HG02981 (cell line): ENCODE measurements at regions not wholly inside any gene's neighbourhood (a gene's known extent, or its start where the extent isn't known, plus 50 kb on each side); places are given as distances from the start of the nearest gene placed in this dataset.
"Not testable (repeated sequence)": the region's sequence is repeated elsewhere in the genome, so short reads cannot be mapped to it uniquely, and the experiment has no call there.

Source experiments
- ATAC-seq: cut with Tn5 transposase; IDR thresholded peaks from one replicate; pipeline ENCODE4 v1.9.1; 2021; ENCODE audit warnings: mild to moderate bottlenecking, moderate library complexity; ENCODE audit not compliant: unreplicated experiment

GRCh38 chr2:166831930-166832329 lies 56.4 kb upstream of the XIRP2 start:
- no peak for ATAC-seq

GRCh38 chr2:166825914-166826313 lies 62.4 kb upstream of the XIRP2 start:
- no peak for ATAC-seq

GRCh38 chr2:166814335-166814734 lies 73.9 kb upstream of the XIRP2 start:
- no peak for ATAC-seq

GRCh38 chr2:166812166-166812891 lies 76.0 kb upstream of the XIRP2 start:
- no peak for ATAC-seq

- no peak for ATAC-seq
Observed at GRCh38 chr2:166805753-166806152, 82.5 kb upstream of the XIRP2 start.

GRCh38 chr2:166803373-166804000 lies 84.8 kb upstream of the XIRP2 start:
- ATAC-seq, result no peak

- no peak for ATAC-seq
Observed at GRCh38 chr2:166802475-166802874, 85.8 kb upstream of the XIRP2 start.

GRCh38 chr2:166792808-166793207 lies 95.5 kb upstream of the XIRP2 start:
- ATAC-seq, result peak; percentile 47

- no peak for ATAC-seq
Observed at GRCh38 chr2:166786707-166787106, 101.6 kb upstream of the XIRP2 start.

- ATAC-seq, result no peak
Observed at GRCh38 chr2:166784296-166784946, 103.9 kb upstream of the XIRP2 start.

- no peak for ATAC-seq
Observed at GRCh38 chr2:166775176-166775575, 113.1 kb upstream of the XIRP2 start.

- no peak for ATAC-seq
Observed at GRCh38 chr2:166773308-166773949, 114.9 kb upstream of the XIRP2 start.

- peak; percentile 76 for ATAC-seq
Observed at GRCh38 chr2:166768393-166769123, 119.7 kb upstream of the XIRP2 start.

- not testable (repeated sequence) for ATAC-seq
Observed at GRCh38 chr2:166766769-166767322, 121.4 kb upstream of the XIRP2 start.

- no peak for ATAC-seq
Observed at GRCh38 chr2:166766220-166766619, 122.1 kb upstream of the XIRP2 start.

GRCh38 chr2:166765141-166765540 lies 123.1 kb upstream of the XIRP2 start:
- ATAC-seq, result no peak

GRCh38 chr2:166764702-166765101 lies 123.6 kb upstream of the XIRP2 start:
- no peak for ATAC-seq

GRCh38 chr2:166764216-166764615 lies 124.1 kb upstream of the XIRP2 start:
- no peak for ATAC-seq

- ATAC-seq, result no peak
Observed at GRCh38 chr2:166762746-166763145, 125.5 kb upstream of the XIRP2 start.

GRCh38 chr2:166758956-166759355 lies 129.3 kb upstream of the XIRP2 start:
- no peak for ATAC-seq

GRCh38 chr2:166750624-166751023 lies 137.7 kb upstream of the XIRP2 start:
- no peak for ATAC-seq
